Keratinocyte (primary cell): ENCODE measurements at regions not wholly inside any gene's neighbourhood (a gene's known extent, or its start where the extent isn't known, plus 50 kb on each side); places are given as distances from the start of the nearest gene placed in this dataset.

Experiments
- DNase-seq: peaks from one replicate; pipeline ENCODE4 v3.0.0-alpha.2; 2011; ENCODE audit warnings: low read depth, missing footprints, low spot score
- FAIRE-seq: peaks from 2 replicates; lab custom pipeline; 2011; peaks lifted over from hg19 to GRCh38; lab: Jason Lieb, UNC
- H2AFZ ChIP-seq: 2 replicates; pipeline ENCODE4 v1.6.0; 2012; ENCODE audit warnings: low read length, control low read depth, inconsistent platforms; ENCODE audit not compliant: control insufficient read depth
- H3K27ac ChIP-seq: 2 replicates; pipeline ENCODE4 v1.5.1; 2011; ENCODE audit warnings: low read length; ENCODE audit not compliant: control insufficient read depth, insufficient read depth
- H3K27me3 ChIP-seq: 3 replicates; pipeline ENCODE4 v1.6.0; 2011; ENCODE audit warnings: low read length; ENCODE audit not compliant: control insufficient read depth, insufficient read depth; ENCODE audit errors: extremely low read depth
- H3K36me3 ChIP-seq, 2 experiments: 2 replicates in 1 of 2; 3 replicates in 1 of 2; pipeline ENCODE4 v1.5.1; 2011; ENCODE audit warnings: low read length in 2 of 2, mild to moderate bottlenecking in 1 of 2; ENCODE audit not compliant: control insufficient read depth in 2 of 2, insufficient read depth in 2 of 2; ENCODE audit errors: extremely low read depth in 1 of 2
- H3K4me1 ChIP-seq: 3 replicates; pipeline ENCODE4 v1.5.1; 2011; ENCODE audit warnings: low read length; ENCODE audit not compliant: control insufficient read depth, insufficient read depth; ENCODE audit errors: extremely low read depth
- H3K4me2 ChIP-seq: 3 replicates; pipeline ENCODE4 v1.6.0; 2011; ENCODE audit warnings: low read depth, low read length; ENCODE audit not compliant: control insufficient read depth, insufficient read depth; ENCODE audit errors: extremely low read depth
- H3K4me3 ChIP-seq, 3 experiments: fragments of 200-600 bp in 1 of 3; sonication (generic) in 1 of 3; 2 replicates in 2 of 3; 3 replicates in 1 of 3; pipeline ENCODE4 v1.5.1; 2011 to 2016; ENCODE audit warnings: low read length in 3 of 3, mild to moderate bottlenecking in 3 of 3, control low read depth in 2 of 3, inconsistent platforms in 1 of 3, low read depth in 1 of 3, mixed read lengths in 1 of 3, mixed run types in 1 of 3, moderate library complexity in 1 of 3; ENCODE audit not compliant: control insufficient read depth in 2 of 3, insufficient read depth in 2 of 3; ENCODE audit errors: extremely low read depth in 1 of 3
- H3K79me2 ChIP-seq: 2 replicates; pipeline ENCODE4 v1.6.0; 2012; ENCODE audit warnings: low read length; ENCODE audit not compliant: control insufficient read depth, insufficient read depth
- H3K9ac ChIP-seq: 3 replicates; pipeline ENCODE4 v1.6.0; 2011; ENCODE audit warnings: low read length; ENCODE audit not compliant: control insufficient read depth, insufficient read depth; ENCODE audit errors: extremely low read depth
- H3K9me1 ChIP-seq: 3 replicates; pipeline ENCODE4 v1.6.0; 2011; ENCODE audit warnings: low read length; ENCODE audit not compliant: control insufficient read depth, insufficient read depth; ENCODE audit errors: extremely low read depth
- H3K9me3 ChIP-seq: 2 replicates; pipeline ENCODE4 v1.5.1; 2012; ENCODE audit warnings: low read depth, low read length; ENCODE audit not compliant: control insufficient read depth
- H4K20me1 ChIP-seq: 3 replicates; pipeline ENCODE4 v1.6.0; 2011; ENCODE audit warnings: low read length; ENCODE audit not compliant: control insufficient read depth, insufficient read depth; ENCODE audit errors: extremely low read depth
- CTCF ChIP-seq, 3 experiments: IDR thresholded peaks in 1 of 3; conservative IDR thresholded peaks in 1 of 3; optimal IDR thresholded peaks in 1 of 3; 2 replicates in 2 of 3; 3 replicates in 1 of 3; pipeline versions ENCODE3 to v1.5.1; 2011; ENCODE audit warnings: low read length in 3 of 3, mild to moderate bottlenecking in 3 of 3, moderate library complexity in 2 of 3, control low read depth in 1 of 3, inconsistent platforms in 1 of 3; ENCODE audit not compliant: insufficient read depth in 2 of 3; ENCODE audit errors: extremely low read depth in 1 of 3
- EZH2 ChIP-seq: IDR thresholded peaks from one replicate; pipeline ENCODE4 v1.6.1; 2012; ENCODE audit warnings: inconsistent platforms, mild to moderate bottlenecking, low read length, moderate library complexity
- dilution Hi-C: fragments of 300-500 bp; cut with MboI; formaldehyde crosslinking; loops from one replicate; pipeline ENCODE4 v1.7.0; 2020; ENCODE audit warnings: low sequenced_read_pairs; ENCODE audit not compliant: extremely low pct_ligation_motif_present

GRCh38 chr20:20820785-20821483, 108.5 kb upstream of the RALGAPA2 start:
- dilution Hi-C loops: no loop called here
- no peak for FAIRE-seq
- Histone ChIP-seq H2AFZ (no peak overlapping the region), H3K9me3 (no peaks in the 10 kb centered on the region), H3K79me2 (no peaks in the 10 kb centered on the region), H3K4me3 (no peak overlapping the region), H3K4me1 (no peaks in the 10 kb centered on the region), H4K20me1 (no peaks in the 10 kb centered on the region), H3K27ac (no peak overlapping the region), H3K9me1 (no peaks in the 10 kb centered on the region), H3K4me2 (no peak overlapping the region), H3K27me3 (no peaks in the 10 kb centered on the region), H3K36me3 (no peaks in the 10 kb centered on the region), H3K9ac (no peak overlapping the region)
- TF ChIP-seq EZH2 (no peak), CTCF (optimal IDR thresholded peaks at IDR 0.05 in 1 of 3, IDR thresholded peaks at IDR 0.05 in 1 of 3, conservative IDR thresholded peaks at IDR 0.05 in 1 of 3; ENCODE audit: extremely low read depth in 1 of 3, insufficient read depth in 2 of 3, low read length in 3 of 3) (no peak)
- DNase-seq: no peak

GRCh38 chr20:20820104-20820503, 107.7 kb upstream of the RALGAPA2 start:
- H3K27me3 ChIP-seq: no peaks in the 10 kb centered on the region
- no peaks in the 10 kb centered on the region for H3K4me1 ChIP-seq
- H3K4me2 ChIP-seq: no peak overlapping the region
- H3K9me1 ChIP-seq: no peaks in the 10 kb centered on the region
- TF ChIP-seq CTCF (optimal IDR thresholded peaks at IDR 0.05 in 1 of 3, IDR thresholded peaks at IDR 0.05 in 1 of 3, conservative IDR thresholded peaks at IDR 0.05 in 1 of 3; ENCODE audit: extremely low read depth in 1 of 3, insufficient read depth in 2 of 3, low read length in 3 of 3) (peak; percentile 23 to 31 (median 28)), EZH2 (no peak)
- no peak for FAIRE-seq
- no peak overlapping the region for H3K27ac ChIP-seq
- no peak for DNase-seq
- H3K79me2 ChIP-seq: no peaks in the 10 kb centered on the region
- H3K9me3 ChIP-seq: no peaks in the 10 kb centered on the region
- no peak overlapping the region for H3K9ac ChIP-seq
- dilution Hi-C loops: no loop called here
- H3K36me3 ChIP-seq: no peaks in the 10 kb centered on the region
- H2AFZ ChIP-seq: no peak overlapping the region
- no peak overlapping the region for H3K4me3 ChIP-seq
- no peaks in the 10 kb centered on the region for H4K20me1 ChIP-seq
